ENCODE measurements at regions not wholly inside any gene's neighbourhood (a gene's known extent, or its start where the extent isn't known, plus 50 kb on each side); places are given as distances from the start of the nearest gene placed in this dataset.

GRCh38 chr13:89401264-89401675, 1730.1 kb downstream of the SLITRK5 start:
- ATAC-seq (no peak), DNase-seq (ENCODE audit: low spot score) (no peak)
- Mint-ChIP-seq H3K9me3 (no peaks in the 10 kb centered on the region), H3K27ac (peak overlapping the region; percentile 32), H3K36me3 (no peaks in the 10 kb centered on the region), H3K4me1 (peaks cover 22% of the 10 kb centered on the region), H3K4me3 (no peak overlapping the region), H3K27me3 (ENCODE audit: low read depth) (no peaks in the 10 kb centered on the region)
- TF ChIP-seq, protein P1, sequence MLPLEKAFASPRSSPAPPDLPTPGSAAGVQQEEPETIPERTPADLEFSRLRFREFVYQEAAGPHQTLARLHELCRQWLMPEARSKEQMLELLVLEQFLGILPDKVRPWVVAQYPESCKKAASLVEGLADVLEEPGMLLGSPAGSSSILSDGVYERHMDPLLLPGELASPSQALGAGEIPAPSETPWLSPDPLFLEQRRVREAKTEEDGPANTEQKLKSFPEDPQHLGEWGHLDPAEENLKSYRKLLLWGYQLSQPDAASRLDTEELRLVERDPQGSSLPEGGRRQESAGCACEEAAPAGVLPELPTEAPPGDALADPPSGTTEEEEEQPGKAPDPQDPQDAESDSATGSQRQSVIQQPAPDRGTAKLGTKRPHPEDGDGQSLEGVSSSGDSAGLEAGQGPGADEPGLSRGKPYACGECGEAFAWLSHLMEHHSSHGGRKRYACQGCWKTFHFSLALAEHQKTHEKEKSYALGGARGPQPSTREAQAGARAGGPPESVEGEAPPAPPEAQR (CRISPR knock-in tag; IDR thresholded peaks at IDR 0.05) = no peak
- TF ChIP-seq SOX15 (CRISPR knock-in tag; IDR thresholded peaks at IDR 0.05) (no peak), ZMAT4 (CRISPR knock-in tag; IDR thresholded peaks at IDR 0.05) (no peak), PRRX2 (CRISPR knock-in tag; IDR thresholded peaks at IDR 0.05) (no peak), JAZF1 (CRISPR knock-in tag; IDR thresholded peaks at IDR 0.05) (no peak), HMGA2 (CRISPR knock-in tag; IDR thresholded peaks at IDR 0.05) (no peak), ELF4 (CRISPR knock-in tag; IDR thresholded peaks at IDR 0.05; ENCODE audit: low read depth) (no peak), PRDM15 (CRISPR knock-in tag; IDR thresholded peaks at IDR 0.05) (no peak), RELA (CRISPR knock-in tag; IDR thresholded peaks at IDR 0.05; ENCODE audit: borderline replicate concordance) (no peak), ATF1 (CRISPR knock-in tag; IDR thresholded peaks at IDR 0.05) (no peak), SP1 (CRISPR knock-in tag; conservative IDR thresholded peaks at IDR 0.05) (no peak), TCF7 (CRISPR knock-in tag; IDR thresholded peaks at IDR 0.05; ENCODE audit: low read depth) (no peak), TEAD4 (CRISPR knock-in tag; IDR thresholded peaks at IDR 0.05) (no peak), MXD4 (CRISPR knock-in tag; IDR thresholded peaks at IDR 0.05; ENCODE audit: borderline replicate concordance) (no peak), ZNF232 (CRISPR knock-in tag; IDR thresholded peaks at IDR 0.05) (no peak)
- TF ChIP-seq, protein P2, sequence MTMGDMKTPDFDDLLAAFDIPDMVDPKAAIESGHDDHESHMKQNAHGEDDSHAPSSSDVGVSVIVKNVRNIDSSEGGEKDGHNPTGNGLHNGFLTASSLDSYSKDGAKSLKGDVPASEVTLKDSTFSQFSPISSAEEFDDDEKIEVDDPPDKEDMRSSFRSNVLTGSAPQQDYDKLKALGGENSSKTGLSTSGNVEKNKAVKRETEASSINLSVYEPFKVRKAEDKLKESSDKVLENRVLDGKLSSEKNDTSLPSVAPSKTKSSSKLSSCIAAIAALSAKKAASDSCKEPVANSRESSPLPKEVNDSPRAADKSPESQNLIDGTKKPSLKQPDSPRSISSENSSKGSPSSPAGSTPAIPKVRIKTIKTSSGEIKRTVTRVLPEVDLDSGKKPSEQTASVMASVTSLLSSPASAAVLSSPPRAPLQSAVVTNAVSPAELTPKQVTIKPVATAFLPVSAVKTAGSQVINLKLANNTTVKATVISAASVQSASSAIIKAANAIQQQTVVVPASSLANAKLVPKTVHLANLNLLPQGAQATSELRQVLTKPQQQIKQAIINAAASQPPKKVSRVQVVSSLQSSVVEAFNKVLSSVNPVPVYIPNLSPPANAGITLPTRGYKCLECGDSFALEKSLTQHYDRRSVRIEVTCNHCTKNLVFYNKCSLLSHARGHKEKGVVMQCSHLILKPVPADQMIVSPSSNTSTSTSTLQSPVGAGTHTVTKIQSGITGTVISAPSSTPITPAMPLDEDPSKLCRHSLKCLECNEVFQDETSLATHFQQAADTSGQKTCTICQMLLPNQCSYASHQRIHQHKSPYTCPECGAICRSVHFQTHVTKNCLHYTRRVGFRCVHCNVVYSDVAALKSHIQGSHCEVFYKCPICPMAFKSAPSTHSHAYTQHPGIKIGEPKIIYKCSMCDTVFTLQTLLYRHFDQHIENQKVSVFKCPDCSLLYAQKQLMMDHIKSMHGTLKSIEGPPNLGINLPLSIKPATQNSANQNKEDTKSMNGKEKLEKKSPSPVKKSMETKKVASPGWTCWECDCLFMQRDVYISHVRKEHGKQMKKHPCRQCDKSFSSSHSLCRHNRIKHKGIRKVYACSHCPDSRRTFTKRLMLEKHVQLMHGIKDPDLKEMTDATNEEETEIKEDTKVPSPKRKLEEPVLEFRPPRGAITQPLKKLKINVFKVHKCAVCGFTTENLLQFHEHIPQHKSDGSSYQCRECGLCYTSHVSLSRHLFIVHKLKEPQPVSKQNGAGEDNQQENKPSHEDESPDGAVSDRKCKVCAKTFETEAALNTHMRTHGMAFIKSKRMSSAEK (CRISPR knock-in tag; IDR thresholded peaks at IDR 0.05; ENCODE audit: borderline replicate concordance) = no peak
- TF ChIP-seq, protein P3, sequence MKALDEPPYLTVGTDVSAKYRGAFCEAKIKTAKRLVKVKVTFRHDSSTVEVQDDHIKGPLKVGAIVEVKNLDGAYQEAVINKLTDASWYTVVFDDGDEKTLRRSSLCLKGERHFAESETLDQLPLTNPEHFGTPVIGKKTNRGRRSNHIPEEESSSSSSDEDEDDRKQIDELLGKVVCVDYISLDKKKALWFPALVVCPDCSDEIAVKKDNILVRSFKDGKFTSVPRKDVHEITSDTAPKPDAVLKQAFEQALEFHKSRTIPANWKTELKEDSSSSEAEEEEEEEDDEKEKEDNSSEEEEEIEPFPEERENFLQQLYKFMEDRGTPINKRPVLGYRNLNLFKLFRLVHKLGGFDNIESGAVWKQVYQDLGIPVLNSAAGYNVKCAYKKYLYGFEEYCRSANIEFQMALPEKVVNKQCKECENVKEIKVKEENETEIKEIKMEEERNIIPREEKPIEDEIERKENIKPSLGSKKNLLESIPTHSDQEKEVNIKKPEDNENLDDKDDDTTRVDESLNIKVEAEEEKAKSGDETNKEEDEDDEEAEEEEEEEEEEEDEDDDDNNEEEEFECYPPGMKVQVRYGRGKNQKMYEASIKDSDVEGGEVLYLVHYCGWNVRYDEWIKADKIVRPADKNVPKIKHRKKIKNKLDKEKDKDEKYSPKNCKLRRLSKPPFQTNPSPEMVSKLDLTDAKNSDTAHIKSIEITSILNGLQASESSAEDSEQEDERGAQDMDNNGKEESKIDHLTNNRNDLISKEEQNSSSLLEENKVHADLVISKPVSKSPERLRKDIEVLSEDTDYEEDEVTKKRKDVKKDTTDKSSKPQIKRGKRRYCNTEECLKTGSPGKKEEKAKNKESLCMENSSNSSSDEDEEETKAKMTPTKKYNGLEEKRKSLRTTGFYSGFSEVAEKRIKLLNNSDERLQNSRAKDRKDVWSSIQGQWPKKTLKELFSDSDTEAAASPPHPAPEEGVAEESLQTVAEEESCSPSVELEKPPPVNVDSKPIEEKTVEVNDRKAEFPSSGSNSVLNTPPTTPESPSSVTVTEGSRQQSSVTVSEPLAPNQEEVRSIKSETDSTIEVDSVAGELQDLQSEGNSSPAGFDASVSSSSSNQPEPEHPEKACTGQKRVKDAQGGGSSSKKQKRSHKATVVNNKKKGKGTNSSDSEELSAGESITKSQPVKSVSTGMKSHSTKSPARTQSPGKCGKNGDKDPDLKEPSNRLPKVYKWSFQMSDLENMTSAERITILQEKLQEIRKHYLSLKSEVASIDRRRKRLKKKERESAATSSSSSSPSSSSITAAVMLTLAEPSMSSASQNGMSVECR (CRISPR knock-in tag; IDR thresholded peaks at IDR 0.05; ENCODE audit: borderline replicate concordance) = no peak
- TF ChIP-seq, protein P4, sequence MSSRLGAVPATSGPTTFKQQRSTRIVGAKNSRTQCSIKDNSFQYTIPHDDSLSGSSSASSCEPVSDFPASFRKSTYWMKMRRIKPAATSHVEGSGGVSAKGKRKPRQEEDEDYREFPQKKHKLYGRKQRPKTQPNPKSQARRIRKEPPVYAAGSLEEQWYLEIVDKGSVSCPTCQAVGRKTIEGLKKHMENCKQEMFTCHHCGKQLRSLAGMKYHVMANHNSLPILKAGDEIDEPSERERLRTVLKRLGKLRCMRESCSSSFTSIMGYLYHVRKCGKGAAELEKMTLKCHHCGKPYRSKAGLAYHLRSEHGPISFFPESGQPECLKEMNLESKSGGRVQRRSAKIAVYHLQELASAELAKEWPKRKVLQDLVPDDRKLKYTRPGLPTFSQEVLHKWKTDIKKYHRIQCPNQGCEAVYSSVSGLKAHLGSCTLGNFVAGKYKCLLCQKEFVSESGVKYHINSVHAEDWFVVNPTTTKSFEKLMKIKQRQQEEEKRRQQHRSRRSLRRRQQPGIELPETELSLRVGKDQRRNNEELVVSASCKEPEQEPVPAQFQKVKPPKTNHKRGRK (CRISPR knock-in tag; IDR thresholded peaks at IDR 0.05; ENCODE audit: borderline replicate concordance) = no peak
- TF ChIP-seq, protein P5, sequence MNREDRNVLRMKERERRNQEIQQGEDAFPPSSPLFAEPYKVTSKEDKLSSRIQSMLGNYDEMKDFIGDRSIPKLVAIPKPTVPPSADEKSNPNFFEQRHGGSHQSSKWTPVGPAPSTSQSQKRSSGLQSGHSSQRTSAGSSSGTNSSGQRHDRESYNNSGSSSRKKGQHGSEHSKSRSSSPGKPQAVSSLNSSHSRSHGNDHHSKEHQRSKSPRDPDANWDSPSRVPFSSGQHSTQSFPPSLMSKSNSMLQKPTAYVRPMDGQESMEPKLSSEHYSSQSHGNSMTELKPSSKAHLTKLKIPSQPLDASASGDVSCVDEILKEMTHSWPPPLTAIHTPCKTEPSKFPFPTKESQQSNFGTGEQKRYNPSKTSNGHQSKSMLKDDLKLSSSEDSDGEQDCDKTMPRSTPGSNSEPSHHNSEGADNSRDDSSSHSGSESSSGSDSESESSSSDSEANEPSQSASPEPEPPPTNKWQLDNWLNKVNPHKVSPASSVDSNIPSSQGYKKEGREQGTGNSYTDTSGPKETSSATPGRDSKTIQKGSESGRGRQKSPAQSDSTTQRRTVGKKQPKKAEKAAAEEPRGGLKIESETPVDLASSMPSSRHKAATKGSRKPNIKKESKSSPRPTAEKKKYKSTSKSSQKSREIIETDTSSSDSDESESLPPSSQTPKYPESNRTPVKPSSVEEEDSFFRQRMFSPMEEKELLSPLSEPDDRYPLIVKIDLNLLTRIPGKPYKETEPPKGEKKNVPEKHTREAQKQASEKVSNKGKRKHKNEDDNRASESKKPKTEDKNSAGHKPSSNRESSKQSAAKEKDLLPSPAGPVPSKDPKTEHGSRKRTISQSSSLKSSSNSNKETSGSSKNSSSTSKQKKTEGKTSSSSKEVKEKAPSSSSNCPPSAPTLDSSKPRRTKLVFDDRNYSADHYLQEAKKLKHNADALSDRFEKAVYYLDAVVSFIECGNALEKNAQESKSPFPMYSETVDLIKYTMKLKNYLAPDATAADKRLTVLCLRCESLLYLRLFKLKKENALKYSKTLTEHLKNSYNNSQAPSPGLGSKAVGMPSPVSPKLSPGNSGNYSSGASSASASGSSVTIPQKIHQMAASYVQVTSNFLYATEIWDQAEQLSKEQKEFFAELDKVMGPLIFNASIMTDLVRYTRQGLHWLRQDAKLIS (CRISPR knock-in tag; IDR thresholded peaks at IDR 0.05; ENCODE audit: borderline replicate concordance) = no peak
- ChIA-PET CTCF (no interaction called here), POLR2A (no interaction called here)
